Right cardiac atrium (tissue), 5 donors: ENCODE measurements at regions not wholly inside any gene's neighbourhood (a gene's known extent, or its start where the extent isn't known, plus 50 kb on each side); places are given as distances from the start of the nearest gene placed in this dataset.

Source experiments
- ATAC-seq, 2 donors: fragments of 200-7000 bp; cut with Tn5 transposase; one replicate each; pipeline versions ENCODE4 v1.8.0 to v1.9.1; 2020; ENCODE audit warnings: moderate library complexity in 2 of 2, mild to moderate bottlenecking in 1 of 2
- DNase-seq, 3 donors: peaks; one replicate each; pipeline ENCODE4 v3.0.0-alpha.2; 2020
- H3K27ac ChIP-seq: one replicate; pipeline ENCODE4 v1.5.1; 2013; ENCODE audit warnings: mild to moderate bottlenecking, low read length, control low read depth, moderate library complexity
- H3K27me3 ChIP-seq: one replicate; pipeline ENCODE4 v1.6.1; 2013; ENCODE audit not compliant: control insufficient read depth, insufficient read depth
- H3K4me1 ChIP-seq: one replicate; pipeline ENCODE4 v1.6.1; 2013; ENCODE audit warnings: low read length; ENCODE audit not compliant: control insufficient read depth, insufficient read depth
- H3K4me3 ChIP-seq: one replicate; pipeline ENCODE4 v1.5.1; 2013; ENCODE audit warnings: low read length, control low read depth
- H3K9me3 ChIP-seq: one replicate; pipeline ENCODE4 v1.6.1; 2013; ENCODE audit warnings: low read length; ENCODE audit not compliant: control insufficient read depth
- WGBS: extraction: QIAGEN DNeasy Blood & Tissue Kit; methylation state at CpG from one replicate; pipeline ENCODE4 v1.1.7; 2013; 5-methylcytosine and 5-hydroxymethylcytosine counted together
- intact Hi-C, 4 donors: fragments of 100-400 bp; cut with DNase I; formaldehyde crosslinking; loops; one replicate each; pipeline versions ENCODE4 v1.11.0 to v1.14.0; 2022 to 2023
- donor health status: healthy with polysubstance abuse.
- donor health status: DM: no; HTN: yes; CAD: no.
- donor health status: DM: no; HTN: no; CAD: no.
- donor health status: DM: no; HTN: yes; CAD: no; lungs with severe emphysema.
- donor health status: DM: yes; HTN: yes; CAD: no.

GRCh38 chr3:145144361-145144760 is 1016.6 kb downstream of the PLOD2 start:
- Histone ChIP-seq H3K4me1 (no peaks in the 10 kb centered on the region), H3K27me3 (no peaks in the 10 kb centered on the region), H3K27ac (no peak overlapping the region), H3K9me3 (no peaks in the 10 kb centered on the region), H3K4me3 (no peak overlapping the region)
- no peak for ATAC-seq
- DNase-seq: no peak
- WGBS: 70% methylated on average over 3 of the region's 3 CpGs
- intact Hi-C loops: no loop called here

- Histone ChIP-seq H3K4me3 (no peak overlapping the region), H3K4me1 (no peaks in the 10 kb centered on the region), H3K27me3 (no peaks in the 10 kb centered on the region), H3K9me3 (no peaks in the 10 kb centered on the region), H3K27ac (no peak overlapping the region)
- ATAC-seq: no peak
- WGBS: 30% methylated on average over 1 of the region's 1 CpG
- intact Hi-C loops: no loop called here
- no peak for DNase-seq
These were observed 1015.5 kb downstream of the PLOD2 start for GRCh38 chr3:145145461-145145860.

- DNase-seq (no peak), ATAC-seq (no peak)
- Histone ChIP-seq H3K4me3 (no peak overlapping the region), H3K4me1 (no peaks in the 10 kb centered on the region), H3K27ac (no peak overlapping the region), H3K27me3 (no peaks in the 10 kb centered on the region), H3K9me3 (no peaks in the 10 kb centered on the region)
- intact Hi-C loops: no loop called here
These were observed 1001.3 kb downstream of the PLOD2 start for GRCh38 chr3:145159640-145160039.

- DNase-seq: no peak
- H3K4me1 ChIP-seq: no peaks in the 10 kb centered on the region
- H3K9me3 ChIP-seq: no peaks in the 10 kb centered on the region
- 40% methylated on average over 2 of the region's 2 CpGs for WGBS
- H3K27ac ChIP-seq: no peak overlapping the region
- H3K4me3 ChIP-seq: no peak overlapping the region
- intact Hi-C loops: no loop called here
- ATAC-seq: no peak
- no peaks in the 10 kb centered on the region for H3K27me3 ChIP-seq
These were observed 990.9 kb downstream of the PLOD2 start for GRCh38 chr3:145170121-145170520.

- WGBS: 68% methylated on average over 3 of the region's 3 CpGs
- DNase-seq (no peak), ATAC-seq (no peak)
- Histone ChIP-seq H3K9me3 (no peaks in the 10 kb centered on the region), H3K4me3 (no peak overlapping the region), H3K4me1 (no peaks in the 10 kb centered on the region), H3K27me3 (no peaks in the 10 kb centered on the region), H3K27ac (no peak overlapping the region)
- intact Hi-C loops: no loop called here
These were observed 985.4 kb downstream of the PLOD2 start for GRCh38 chr3:145175626-145176025.

- ATAC-seq (no peak), DNase-seq (no peak)
- H3K4me1 ChIP-seq: no peaks in the 10 kb centered on the region
- intact Hi-C loops: no loop called here
- no peak overlapping the region for H3K4me3 ChIP-seq
- no peaks in the 10 kb centered on the region for H3K9me3 ChIP-seq
- H3K27me3 ChIP-seq: no peaks in the 10 kb centered on the region
- no peak overlapping the region for H3K27ac ChIP-seq
- WGBS: 52% methylated on average over 2 of the region's 2 CpGs
These were observed 984.1 kb downstream of the PLOD2 start for GRCh38 chr3:145176907-145177306.

- H3K4me3 ChIP-seq: no peak overlapping the region
- no peak for ATAC-seq
- DNase-seq: no peak
- WGBS: 57% methylated on average over 2 of the region's 2 CpGs
- intact Hi-C loops: no loop called here
- H3K4me1 ChIP-seq: no peaks in the 10 kb centered on the region
- no peaks in the 10 kb centered on the region for H3K27me3 ChIP-seq
- no peaks in the 10 kb centered on the region for H3K9me3 ChIP-seq
- H3K27ac ChIP-seq: no peak overlapping the region
These were observed 983.2 kb downstream of the PLOD2 start for GRCh38 chr3:145177828-145178227.

- DNase-seq: no peak
- intact Hi-C loops: no loop called here
- Histone ChIP-seq H3K4me3 (peak overlapping the region; percentile 25), H3K4me1 (no peaks in the 10 kb centered on the region), H3K9me3 (no peaks in the 10 kb centered on the region), H3K27ac (no peak overlapping the region), H3K27me3 (no peaks in the 10 kb centered on the region)
- no peak for ATAC-seq
- 62% methylated on average over 4 of the region's 4 CpGs for WGBS
These were observed 978.6 kb downstream of the PLOD2 start for GRCh38 chr3:145182196-145182911.

GRCh38 chr3:145183261-145183660 is 977.7 kb downstream of the PLOD2 start:
- 66% methylated on average over 3 of the region's 3 CpGs for WGBS
- DNase-seq: no peak
- ATAC-seq: no peak
- Histone ChIP-seq H3K4me1 (no peaks in the 10 kb centered on the region), H3K27ac (no peak overlapping the region), H3K27me3 (no peaks in the 10 kb centered on the region), H3K9me3 (no peaks in the 10 kb centered on the region), H3K4me3 (no peak overlapping the region)
- intact Hi-C loops: no loop called here

GRCh38 chr3:145188079-145188770 is 972.8 kb downstream of the PLOD2 start:
- intact Hi-C loops: no loop called here
- WGBS: 87% methylated on average over 2 of the region's 2 CpGs
- Histone ChIP-seq H3K4me3 (no peak overlapping the region), H3K4me1 (no peaks in the 10 kb centered on the region), H3K27me3 (no peaks in the 10 kb centered on the region), H3K9me3 (no peaks in the 10 kb centered on the region), H3K27ac (no peak overlapping the region)
- DNase-seq (no peak), ATAC-seq (peak in 1 of 2 donors; percentile 63)

GRCh38 chr3:145190138-145190537 is 970.8 kb downstream of the PLOD2 start:
- intact Hi-C loops: no loop called here
- H3K4me3 ChIP-seq: no peak overlapping the region
- WGBS: 95% methylated on average over 2 of the region's 2 CpGs
- no peaks in the 10 kb centered on the region for H3K27me3 ChIP-seq
- no peaks in the 10 kb centered on the region for H3K4me1 ChIP-seq
- H3K27ac ChIP-seq: no peak overlapping the region
- ATAC-seq: no peak
- DNase-seq: no peak
- no peaks in the 10 kb centered on the region for H3K9me3 ChIP-seq
